ENCODE measurements at regions not wholly inside any gene's neighbourhood (a gene's known extent, or its start where the extent isn't known, plus 50 kb on each side); places are given as distances from the start of the nearest gene placed in this dataset.
"Not testable (repeated sequence)": the region's sequence is repeated elsewhere in the genome, so short reads cannot be mapped to it uniquely, and the experiment has no call there.

- intact Hi-C loops (cut with micrococcal nuclease), result no loop called here
These were observed 817.5 kb upstream of the SLC10A2 start for GRCh38 chr13:103883698-103884097.

- intact Hi-C loops (cut with micrococcal nuclease), result no loop called here
These were observed 816.9 kb upstream of the SLC10A2 start for GRCh38 chr13:103883164-103883563.

- intact Hi-C loops (cut with micrococcal nuclease), result not testable (repeated sequence)
These were observed 813.9 kb upstream of the SLC10A2 start for GRCh38 chr13:103880146-103880545.

- intact Hi-C loops (cut with micrococcal nuclease), result no loop called here
These were observed 812.8 kb upstream of the SLC10A2 start for GRCh38 chr13:103878891-103879605.

GRCh38 chr13:103876571-103876970 is 810.4 kb upstream of the SLC10A2 start:
- intact Hi-C loops (cut with micrococcal nuclease), result no loop called here

GRCh38 chr13:103873725-103874124 is 807.5 kb upstream of the SLC10A2 start:
- intact Hi-C loops (cut with micrococcal nuclease), result no loop called here

GRCh38 chr13:103866048-103866447 is 799.8 kb upstream of the SLC10A2 start:
- intact Hi-C loops (cut with micrococcal nuclease), result no loop called here

GRCh38 chr13:103862525-103862924 is 796.3 kb upstream of the SLC10A2 start:
- intact Hi-C loops (cut with micrococcal nuclease), result no loop called here

- intact Hi-C loops (cut with micrococcal nuclease), result no loop called here
These were observed 793.7 kb upstream of the SLC10A2 start for GRCh38 chr13:103859952-103860351.

GRCh38 chr13:103852036-103852435 is 785.8 kb upstream of the SLC10A2 start:
- intact Hi-C loops (cut with micrococcal nuclease), result no loop called here

- intact Hi-C loops (cut with micrococcal nuclease), result no loop called here
These were observed 778.3 kb upstream of the SLC10A2 start for GRCh38 chr13:103844471-103844870.

GRCh38 chr13:103839460-103839859 is 773.2 kb upstream of the SLC10A2 start:
- intact Hi-C loops (cut with micrococcal nuclease), result no loop called here

- intact Hi-C loops (cut with micrococcal nuclease), result no loop called here
These were observed 768.8 kb upstream of the SLC10A2 start for GRCh38 chr13:103835052-103835451.

- intact Hi-C loops (cut with micrococcal nuclease), result no loop called here
These were observed 767.2 kb upstream of the SLC10A2 start for GRCh38 chr13:103833294-103833852.

GRCh38 chr13:103815619-103816018 is 749.4 kb upstream of the SLC10A2 start:
- intact Hi-C loops (cut with micrococcal nuclease), result no loop called here

- intact Hi-C loops (cut with micrococcal nuclease), result no loop called here
These were observed 746.8 kb upstream of the SLC10A2 start for GRCh38 chr13:103812971-103813370.

GRCh38 chr13:103812558-103812957 is 746.3 kb upstream of the SLC10A2 start:
- intact Hi-C loops (cut with micrococcal nuclease), result no loop called here

GRCh38 chr13:103810026-103810425 is 743.8 kb upstream of the SLC10A2 start:
- intact Hi-C loops (cut with micrococcal nuclease), result no loop called here

GRCh38 chr13:103805771-103806170 is 739.6 kb upstream of the SLC10A2 start:
- intact Hi-C loops (cut with micrococcal nuclease), result no loop called here

- intact Hi-C loops (cut with micrococcal nuclease), result no loop called here
These were observed 737.1 kb upstream of the SLC10A2 start for GRCh38 chr13:103803349-103803748.

- intact Hi-C loops (cut with micrococcal nuclease), result no loop called here
These were observed 732.8 kb upstream of the SLC10A2 start for GRCh38 chr13:103799028-103799427.

GRCh38 chr13:103795892-103796478 is 729.8 kb upstream of the SLC10A2 start:
- intact Hi-C loops (cut with micrococcal nuclease), result no loop called here

GRCh38 chr13:103794526-103794925 is 728.3 kb upstream of the SLC10A2 start:
- intact Hi-C loops (cut with micrococcal nuclease), result no loop called here
